SU-DHL-6 (cell line): ENCODE measurements at regions not wholly inside any gene's neighbourhood (a gene's known extent, or its start where the extent isn't known, plus 50 kb on each side); places are given as distances from the start of the nearest gene placed in this dataset.

Source experiments
- H2AFZ ChIP-seq: fragments of 200-600 bp; sonication (generic); 2 replicates; pipeline ENCODE4 v1.6.1; 2014; ENCODE audit warnings: low read depth, mild to moderate bottlenecking, moderate library complexity, mixed read lengths, antibody characterized with exemption, low read length; ENCODE audit not compliant: severe bottlenecking
- H3F3A ChIP-seq: fragments of 200-600 bp; shearing (Covaris generic); 2 replicates; pipeline ENCODE4 v1.6.0; 2016; ENCODE audit warnings: antibody characterized with exemption, mild to moderate bottlenecking; ENCODE audit not compliant: insufficient read depth
- H3K27ac ChIP-seq: fragments of 200-600 bp; sonication (generic); 2 replicates; pipeline ENCODE4 v1.5.1; 2016; ENCODE audit warnings: low read depth, mild to moderate bottlenecking, low read length, moderate library complexity, mixed read lengths
- H3K27me3 ChIP-seq: fragments of 200-600 bp; sonication (generic), shearing (Covaris generic); 2 replicates; pipeline ENCODE4 v1.6.0; 2014; ENCODE audit warnings: mild to moderate bottlenecking, low read length
- H3K36me3 ChIP-seq: fragments of 200-600 bp; sonication (generic); 2 replicates; pipeline ENCODE4 v1.6.1; 2014; ENCODE audit warnings: mild to moderate bottlenecking, low read length, mixed read lengths
- H3K4me2 ChIP-seq: fragments of 300-600, 200-600 bp; shearing (Covaris generic), sonication (generic); 2 replicates; pipeline ENCODE4 v1.6.0; 2014; ENCODE audit warnings: low read length, low read depth, mild to moderate bottlenecking; ENCODE audit not compliant: poor library complexity, severe bottlenecking
- H3K4me3 ChIP-seq: fragments of 200-600 bp; sonication (generic); 2 replicates; pipeline ENCODE4 v1.5.1; 2014; ENCODE audit warnings: antibody characterized with exemption, low read length, mild to moderate bottlenecking, mixed read lengths; ENCODE audit not compliant: insufficient read depth, poor library complexity, severe bottlenecking
- H3K79me2 ChIP-seq: fragments of 200-600 bp; sonication (generic); 2 replicates; pipeline ENCODE4 v1.6.1; 2014; ENCODE audit warnings: mild to moderate bottlenecking, low read length, moderate library complexity; ENCODE audit not compliant: insufficient read depth
- H3K9ac ChIP-seq: fragments of 200-600 bp; sonication (generic); 2 replicates; pipeline ENCODE4 v1.7.0; 2014; ENCODE audit warnings: mild to moderate bottlenecking, low read length
- H3K9me2 ChIP-seq: fragments of 200-600 bp; sonication (generic); replicated peaks from 2 replicates; pipeline ENCODE4 v1.6.1; 2014; ENCODE audit warnings: low read length; ENCODE audit not compliant: insufficient read depth
- H3K9me3 ChIP-seq: fragments of 200-600 bp; sonication (generic); 2 replicates; pipeline ENCODE4 v1.6.1; 2014; ENCODE audit warnings: low read length, mixed read lengths; ENCODE audit not compliant: insufficient read depth
- H4K20me1 ChIP-seq: fragments of 200-600 bp; sonication (generic); 2 replicates; pipeline ENCODE4 v1.6.1; 2014; ENCODE audit warnings: low read depth, mild to moderate bottlenecking, antibody characterized with exemption, low read length, moderate library complexity, mixed read lengths
- EZH2phosphoT487 ChIP-seq: fragments of 200-600 bp; sonication (generic), shearing (Covaris generic); conservative IDR thresholded peaks from 2 replicates; pipeline ENCODE4 v1.6.1; 2018; ENCODE audit warnings: mild to moderate bottlenecking, antibody characterized with exemption, low read length, moderate library complexity, mixed read lengths
- TF ChIP-seq, protein P1 (sequence below): fragments of 200-600 bp; sonication (generic); IDR thresholded peaks from one replicate; pipeline ENCODE4 v1.5.1; 2017; ENCODE audit warnings: antibody characterized with exemption, mild to moderate bottlenecking, low read length, moderate library complexity; ENCODE audit not compliant: insufficient read depth, poor library complexity, severe bottlenecking

DNA sequence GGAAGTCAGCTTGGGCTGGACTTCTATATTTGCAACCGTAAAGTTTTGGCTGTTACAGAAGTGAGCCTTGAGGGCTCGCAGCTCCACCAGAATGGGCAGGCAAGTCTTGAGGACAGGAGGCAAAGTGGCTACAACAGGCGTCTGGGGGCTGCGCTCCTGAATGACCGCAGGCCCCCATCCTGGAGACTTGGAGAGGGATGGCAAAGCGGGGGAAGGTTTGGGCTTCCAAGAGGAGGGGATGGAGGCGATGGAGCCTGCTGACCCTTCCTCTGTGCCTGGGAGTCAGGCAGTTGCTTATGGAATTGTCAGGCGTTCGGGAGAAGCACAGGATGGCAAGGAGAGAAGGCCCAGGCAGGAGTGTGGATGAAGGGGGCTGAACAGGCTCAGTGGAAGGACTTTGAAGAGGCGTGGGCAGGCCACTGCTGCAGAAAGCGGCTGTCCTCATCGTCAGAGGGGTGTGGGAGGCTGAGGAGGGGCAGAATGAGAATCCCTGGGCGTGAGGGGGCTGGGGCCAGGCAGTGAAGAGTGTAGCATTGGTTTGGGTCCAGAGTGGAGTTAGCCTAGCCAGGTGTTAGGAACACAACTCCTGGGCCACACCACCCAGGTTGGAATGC lies 72.3 kb downstream of the INHBB start:
- no peak for TF ChIP-seq EZH2phosphoT487
- TF ChIP-seq, protein P1, sequence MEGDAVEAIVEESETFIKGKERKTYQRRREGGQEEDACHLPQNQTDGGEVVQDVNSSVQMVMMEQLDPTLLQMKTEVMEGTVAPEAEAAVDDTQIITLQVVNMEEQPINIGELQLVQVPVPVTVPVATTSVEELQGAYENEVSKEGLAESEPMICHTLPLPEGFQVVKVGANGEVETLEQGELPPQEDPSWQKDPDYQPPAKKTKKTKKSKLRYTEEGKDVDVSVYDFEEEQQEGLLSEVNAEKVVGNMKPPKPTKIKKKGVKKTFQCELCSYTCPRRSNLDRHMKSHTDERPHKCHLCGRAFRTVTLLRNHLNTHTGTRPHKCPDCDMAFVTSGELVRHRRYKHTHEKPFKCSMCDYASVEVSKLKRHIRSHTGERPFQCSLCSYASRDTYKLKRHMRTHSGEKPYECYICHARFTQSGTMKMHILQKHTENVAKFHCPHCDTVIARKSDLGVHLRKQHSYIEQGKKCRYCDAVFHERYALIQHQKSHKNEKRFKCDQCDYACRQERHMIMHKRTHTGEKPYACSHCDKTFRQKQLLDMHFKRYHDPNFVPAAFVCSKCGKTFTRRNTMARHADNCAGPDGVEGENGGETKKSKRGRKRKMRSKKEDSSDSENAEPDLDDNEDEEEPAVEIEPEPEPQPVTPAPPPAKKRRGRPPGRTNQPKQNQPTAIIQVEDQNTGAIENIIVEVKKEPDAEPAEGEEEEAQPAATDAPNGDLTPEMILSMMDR, result no peak

DNA sequence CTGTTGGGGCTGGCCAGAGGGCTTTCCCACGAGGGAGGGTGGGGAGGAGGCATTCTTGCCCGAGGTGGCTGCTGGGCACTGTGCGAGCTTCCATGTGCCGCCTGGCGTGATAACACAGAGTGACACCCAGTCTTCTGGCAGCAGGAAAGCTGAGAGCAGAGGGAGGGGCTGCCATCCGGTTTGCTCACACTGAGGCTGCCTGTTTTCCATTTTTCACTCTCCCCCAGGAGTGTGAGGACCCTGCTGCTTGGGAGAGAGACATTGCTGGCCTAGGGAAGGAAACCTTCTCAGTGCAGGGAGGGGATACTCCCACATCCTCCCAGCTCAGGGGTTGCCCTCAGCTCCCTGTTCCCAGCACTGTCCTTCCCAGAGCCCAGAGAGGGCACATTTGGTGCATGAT lies 73.1 kb downstream of the INHBB start:
- no peaks in the 10 kb centered on the region for H3K79me2 ChIP-seq
- TF ChIP-seq, protein P1, result no peak
- no peak for TF ChIP-seq EZH2phosphoT487
- H3K9me2 ChIP-seq, result no peaks in the 10 kb centered on the region
- H3K36me3 ChIP-seq, result no peaks in the 10 kb centered on the region
- no peaks in the 10 kb centered on the region for H3K27me3 ChIP-seq
- H4K20me1 ChIP-seq, result no peaks in the 10 kb centered on the region
- no peak overlapping the region for H3K27ac ChIP-seq
- no peak overlapping the region for H2AFZ ChIP-seq
- no peak overlapping the region for H3K9ac ChIP-seq
- H3K9me3 ChIP-seq, result no peaks in the 10 kb centered on the region
- H3F3A ChIP-seq, result no peaks in the 10 kb centered on the region
- H3K4me2 ChIP-seq, result no peak overlapping the region
- no peak overlapping the region for H3K4me3 ChIP-seq

More for the DNA sequence above, 72.3 kb downstream of the INHBB start:
- Histone ChIP-seq H3K9me3 (no peaks in the 10 kb centered on the region), H3K4me3 (no peak overlapping the region), H3K9me2 (no peaks in the 10 kb centered on the region), H3K27ac (no peak overlapping the region), H4K20me1 (no peaks in the 10 kb centered on the region), H3K79me2 (no peaks in the 10 kb centered on the region), H3K4me2 (no peak overlapping the region), H3K27me3 (no peaks in the 10 kb centered on the region), H3K9ac (no peak overlapping the region), H2AFZ (no peak overlapping the region), H3K36me3 (no peaks in the 10 kb centered on the region), H3F3A (no peaks in the 10 kb centered on the region)

DNA sequence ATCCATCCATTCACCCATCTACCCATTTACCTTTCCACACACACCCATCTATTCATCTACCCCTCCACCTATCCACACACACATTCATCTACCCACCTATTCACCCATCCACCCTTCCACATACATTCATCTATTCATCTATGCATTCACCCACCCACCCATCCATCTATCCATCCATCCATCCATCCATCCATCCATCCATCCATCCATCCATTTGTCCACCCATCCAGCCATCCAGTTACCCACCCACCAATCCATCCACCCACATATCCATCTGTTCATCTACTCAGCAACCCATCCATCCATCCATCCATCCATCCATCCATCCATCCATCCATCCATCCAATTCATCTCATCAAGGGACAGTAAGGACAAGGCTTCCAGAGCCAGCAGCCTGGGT lies 74.0 kb downstream of the INHBB start:
- no peaks in the 10 kb centered on the region for H3K9me2 ChIP-seq
- no peaks in the 10 kb centered on the region for H4K20me1 ChIP-seq
- H3K9ac ChIP-seq, result no peak overlapping the region
- H3K27me3 ChIP-seq, result no peaks in the 10 kb centered on the region
- no peak overlapping the region for H3K4me3 ChIP-seq
- H3F3A ChIP-seq, result no peaks in the 10 kb centered on the region
- no peak overlapping the region for H3K27ac ChIP-seq
- no peaks in the 10 kb centered on the region for H3K79me2 ChIP-seq
- no peaks in the 10 kb centered on the region for H3K9me3 ChIP-seq
- TF ChIP-seq, protein P1, result no peak
- no peak for TF ChIP-seq EZH2phosphoT487
- H2AFZ ChIP-seq, result no peak overlapping the region
- H3K36me3 ChIP-seq, result no peaks in the 10 kb centered on the region
- H3K4me2 ChIP-seq, result no peak overlapping the region
